ENCODE measurements at regions not wholly inside any gene's neighbourhood (a gene's known extent, or its start where the extent isn't known, plus 50 kb on each side); places are given as distances from the start of the nearest gene placed in this dataset.

DNA sequence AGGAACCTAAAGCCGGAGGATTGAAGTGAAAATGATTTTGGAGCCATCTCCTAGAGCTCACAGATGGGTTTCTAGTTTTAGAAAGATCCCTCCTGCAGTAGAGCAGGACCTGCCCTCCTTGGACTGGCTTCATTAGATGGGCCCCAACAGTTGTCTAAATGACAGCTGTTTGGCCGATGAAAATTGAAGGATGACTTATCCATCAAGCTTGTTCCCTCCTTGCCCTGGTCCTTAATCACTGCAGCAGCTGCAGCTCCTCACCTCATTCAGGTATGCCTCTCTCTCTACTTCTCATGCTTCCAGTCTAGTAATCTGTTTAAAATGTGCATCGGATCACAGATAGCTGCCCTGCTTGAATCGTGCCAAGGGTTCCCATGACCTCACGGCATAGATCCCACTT lies 677.6 kb downstream of the BCL11A start:
- POLR2A ChIA-PET, result no interaction called here
- no peak for DNase-seq (ENCODE audit: extremely low spot score)
- TF ChIP-seq BHLHE40 (IDR thresholded peaks at IDR 0.05; ENCODE audit: borderline replicate concordance) (no peak), SUZ12 (IDR thresholded peaks at IDR 0.05) (no peak), FOXK2 (IDR thresholded peaks at IDR 0.05) (no peak), FOXA1 (IDR thresholded peaks at IDR 0.05) (no peak), TARDBP (IDR thresholded peaks at IDR 0.05) (no peak), ZNF384 (IDR thresholded peaks at IDR 0.05) (no peak), L3MBTL2 (conservative IDR thresholded peaks at IDR 0.05) (no peak), NFRKB (IDR thresholded peaks at IDR 0.05) (no peak), FOXM1 (IDR thresholded peaks at IDR 0.05; ENCODE audit: borderline replicate concordance) (no peak)
- TF ChIP-seq, protein P1, sequence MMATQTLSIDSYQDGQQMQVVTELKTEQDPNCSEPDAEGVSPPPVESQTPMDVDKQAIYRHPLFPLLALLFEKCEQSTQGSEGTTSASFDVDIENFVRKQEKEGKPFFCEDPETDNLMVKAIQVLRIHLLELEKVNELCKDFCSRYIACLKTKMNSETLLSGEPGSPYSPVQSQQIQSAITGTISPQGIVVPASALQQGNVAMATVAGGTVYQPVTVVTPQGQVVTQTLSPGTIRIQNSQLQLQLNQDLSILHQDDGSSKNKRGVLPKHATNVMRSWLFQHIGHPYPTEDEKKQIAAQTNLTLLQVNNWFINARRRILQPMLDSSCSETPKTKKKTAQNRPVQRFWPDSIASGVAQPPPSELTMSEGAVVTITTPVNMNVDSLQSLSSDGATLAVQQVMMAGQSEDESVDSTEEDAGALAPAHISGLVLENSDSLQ (IDR thresholded peaks at IDR 0.05), result no peak
- CTCF ChIA-PET, result interaction anchor here (0.6 kb wide), 1 partner anchor 26 kb away, joined by 3 read pairs; no protein-coding TSS in a partner anchor

DNA sequence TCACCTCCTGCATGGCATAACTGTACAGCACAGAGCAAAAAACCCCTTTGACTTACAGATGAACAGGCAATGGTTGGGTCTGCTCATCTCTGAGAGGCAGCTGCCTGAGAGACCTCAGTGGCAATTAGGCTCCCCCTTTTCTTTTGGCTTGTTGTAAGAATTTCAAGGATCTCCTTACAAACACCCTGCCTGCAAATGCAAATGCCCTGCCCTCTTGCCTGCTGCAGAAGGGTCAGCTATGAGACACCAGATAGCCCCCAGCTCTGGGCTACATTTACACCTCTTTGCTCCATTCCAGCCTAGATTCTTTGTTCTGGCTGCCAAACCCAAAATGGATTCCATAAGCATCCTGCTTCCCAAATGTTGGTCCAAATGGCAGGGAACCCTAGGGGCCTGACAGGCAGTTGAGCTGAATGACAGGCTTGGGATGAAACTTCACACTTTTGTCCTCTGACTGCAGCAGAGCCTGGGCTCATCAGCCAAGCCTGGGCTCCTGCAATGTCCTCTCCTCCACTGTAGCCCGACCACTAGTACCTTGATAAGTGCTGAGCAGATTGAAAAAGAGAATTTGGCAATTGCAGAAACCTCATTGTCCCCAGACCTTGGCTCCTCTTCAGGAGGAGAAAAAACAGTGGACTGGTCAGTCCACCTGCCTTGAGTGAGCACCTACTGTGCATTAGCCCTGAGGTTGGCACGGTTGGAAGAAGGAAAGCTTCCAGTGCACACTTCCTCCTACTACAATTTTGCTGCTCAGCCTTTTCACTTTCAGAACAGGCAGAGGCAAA lies 678.3 kb downstream of the BCL11A start:
- TF ChIP-seq ZNF384 (IDR thresholded peaks at IDR 0.05) (no peak), FOXA1 (IDR thresholded peaks at IDR 0.05) (no peak), SP1 (IDR thresholded peaks at IDR 0.05) (no peak), CTBP1 (IDR thresholded peaks at IDR 0.05; ENCODE audit: borderline replicate concordance) (no peak), HDGF (IDR thresholded peaks at IDR 0.05; ENCODE audit: borderline replicate concordance) (no peak), NFRKB (IDR thresholded peaks at IDR 0.05) (no peak), TARDBP (IDR thresholded peaks at IDR 0.05) (no peak), LEF1 (IDR thresholded peaks at IDR 0.05; ENCODE audit: borderline replicate concordance) (no peak), ELF4 (IDR thresholded peaks at IDR 0.05) (no peak)
- TF ChIP-seq, protein P1 (IDR thresholded peaks at IDR 0.05), result no peak
- ChIA-PET POLR2A (no interaction called here), CTCF (interaction anchor here (0.6 kb wide), 1 partner anchor 468 kb away, joined by 3 read pairs; no protein-coding TSS in a partner anchor)
- no peak for DNase-seq (ENCODE audit: extremely low spot score)

DNA sequence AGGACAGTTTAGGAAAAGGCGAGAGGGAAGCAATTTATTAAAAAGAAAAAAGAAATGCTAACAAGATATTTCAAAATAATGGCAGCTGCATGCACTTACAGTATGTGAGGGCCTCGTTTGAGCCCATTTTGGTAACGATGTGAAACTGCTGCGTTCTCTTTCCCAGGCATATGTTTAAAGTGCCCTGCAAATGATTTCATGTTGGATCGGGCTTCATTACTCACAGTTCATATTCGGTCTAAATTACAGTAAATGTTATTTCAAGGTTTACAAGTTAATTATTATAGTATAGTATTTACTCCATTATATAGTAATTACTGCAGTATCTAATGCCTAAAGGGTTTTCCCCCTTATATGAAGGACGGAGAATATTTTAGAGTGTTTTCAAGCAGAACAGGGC lies 679.1 kb downstream of the BCL11A start:
- DNase-seq (ENCODE audit: extremely low spot score), result no peak
- ChIA-PET CTCF (no interaction called here), POLR2A (no interaction called here)

DNA sequence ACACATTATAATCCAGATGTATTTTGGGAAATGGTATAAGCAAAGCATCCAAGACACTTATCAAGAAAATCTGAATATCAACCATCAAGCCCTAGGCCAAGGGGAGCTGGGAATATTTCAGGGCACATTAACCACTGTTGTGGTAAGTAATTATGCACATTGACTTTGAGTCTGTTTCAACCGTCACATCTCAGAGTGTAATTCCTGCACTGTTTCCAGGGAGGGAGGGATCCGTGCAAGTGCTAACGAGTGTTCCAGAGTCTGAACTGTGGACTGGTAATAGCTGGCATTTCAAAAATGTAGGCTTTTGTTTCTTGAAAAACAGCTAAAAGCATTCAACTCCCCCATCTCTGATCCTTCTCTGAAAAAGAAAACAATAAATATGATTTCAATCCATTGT lies 681.6 kb downstream of the BCL11A start:
- TF ChIP-seq, protein P1 (IDR thresholded peaks at IDR 0.05), result no peak
- TF ChIP-seq SUZ12 (IDR thresholded peaks at IDR 0.05) (no peak), ZNF384 (IDR thresholded peaks at IDR 0.05) (no peak), BHLHE40 (IDR thresholded peaks at IDR 0.05; ENCODE audit: borderline replicate concordance) (no peak), NFRKB (IDR thresholded peaks at IDR 0.05) (no peak), CTBP1 (IDR thresholded peaks at IDR 0.05; ENCODE audit: borderline replicate concordance) (no peak), LEF1 (IDR thresholded peaks at IDR 0.05; ENCODE audit: borderline replicate concordance) (no peak), FOXM1 (IDR thresholded peaks at IDR 0.05; ENCODE audit: borderline replicate concordance) (no peak), SP1 (IDR thresholded peaks at IDR 0.05) (no peak), FOXA1 (IDR thresholded peaks at IDR 0.05) (no peak), HDGF (IDR thresholded peaks at IDR 0.05; ENCODE audit: borderline replicate concordance) (no peak), ELF4 (IDR thresholded peaks at IDR 0.05) (no peak), FOXK2 (IDR thresholded peaks at IDR 0.05) (no peak)
- CTCF ChIA-PET, result no interaction called here
- DNase-seq (ENCODE audit: extremely low spot score), result no peak
- POLR2A ChIA-PET, result no interaction called here

More for the DNA sequence above, 679.1 kb downstream of the BCL11A start:
- no peak for TF ChIP-seq BHLHE40 (IDR thresholded peaks at IDR 0.05; ENCODE audit: borderline replicate concordance)
- no peak for TF ChIP-seq FOXK2 (IDR thresholded peaks at IDR 0.05)
- no peak for TF ChIP-seq HDGF (IDR thresholded peaks at IDR 0.05; ENCODE audit: borderline replicate concordance)
- no peak for TF ChIP-seq ELF4 (IDR thresholded peaks at IDR 0.05)
- no peak for TF ChIP-seq ZNF384 (IDR thresholded peaks at IDR 0.05)
- TF ChIP-seq SP1 (IDR thresholded peaks at IDR 0.05), result no peak
- no peak for TF ChIP-seq SUZ12 (IDR thresholded peaks at IDR 0.05)
- TF ChIP-seq ARNT (IDR thresholded peaks at IDR 0.05), result no peak
- no peak for TF ChIP-seq LEF1 (IDR thresholded peaks at IDR 0.05; ENCODE audit: borderline replicate concordance)
- no peak for TF ChIP-seq TARDBP (IDR thresholded peaks at IDR 0.05)
- no peak for TF ChIP-seq L3MBTL2 (conservative IDR thresholded peaks at IDR 0.05)
- TF ChIP-seq CTBP1 (IDR thresholded peaks at IDR 0.05; ENCODE audit: borderline replicate concordance), result no peak
- TF ChIP-seq NFRKB (IDR thresholded peaks at IDR 0.05), result no peak
- TF ChIP-seq FOXA1 (IDR thresholded peaks at IDR 0.05), result no peak
- TF ChIP-seq, protein P1 (IDR thresholded peaks at IDR 0.05), result no peak
- TF ChIP-seq FOXM1 (IDR thresholded peaks at IDR 0.05; ENCODE audit: borderline replicate concordance), result no peak

DNA sequence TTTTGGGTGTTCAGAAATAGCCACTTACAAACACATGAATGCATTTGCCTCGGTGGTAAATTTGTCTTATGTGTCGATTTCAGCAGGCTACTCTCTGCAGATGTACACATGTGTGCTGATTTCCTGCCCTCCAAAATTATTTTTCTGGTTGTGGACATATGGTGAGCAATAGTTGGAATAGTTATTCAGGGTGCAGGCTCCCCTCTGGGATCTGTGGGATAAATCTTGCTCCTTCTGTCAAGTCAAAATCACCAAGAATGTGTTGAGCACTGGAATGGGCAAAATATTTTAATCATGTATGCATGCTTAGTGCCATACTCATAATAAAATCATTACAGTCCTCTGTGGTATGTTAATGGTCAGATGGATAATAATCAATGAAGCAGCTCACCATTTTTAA lies 684.5 kb downstream of the BCL11A start:
- TF ChIP-seq HDGF (IDR thresholded peaks at IDR 0.05; ENCODE audit: borderline replicate concordance) (no peak), CTBP1 (IDR thresholded peaks at IDR 0.05; ENCODE audit: borderline replicate concordance) (no peak), ARNT (IDR thresholded peaks at IDR 0.05) (no peak), L3MBTL2 (conservative IDR thresholded peaks at IDR 0.05) (no peak), SP1 (IDR thresholded peaks at IDR 0.05) (no peak), FOXA1 (IDR thresholded peaks at IDR 0.05) (no peak), NFRKB (IDR thresholded peaks at IDR 0.05) (no peak), FOXK2 (IDR thresholded peaks at IDR 0.05) (no peak), TARDBP (IDR thresholded peaks at IDR 0.05) (no peak), ELF4 (IDR thresholded peaks at IDR 0.05) (no peak), FOXM1 (IDR thresholded peaks at IDR 0.05; ENCODE audit: borderline replicate concordance) (no peak), LEF1 (IDR thresholded peaks at IDR 0.05; ENCODE audit: borderline replicate concordance) (no peak)
- TF ChIP-seq, protein P1 (IDR thresholded peaks at IDR 0.05), result no peak
- POLR2A ChIA-PET, result no interaction called here
- CTCF ChIA-PET, result no interaction called here
- DNase-seq (ENCODE audit: extremely low spot score), result no peak

All from HEK293T (cell line).